Sigmoid colon (tissue), 6 donors: ENCODE measurements at regions not wholly inside any gene's neighbourhood (a gene's known extent, or its start where the extent isn't known, plus 50 kb on each side); places are given as distances from the start of the nearest gene placed in this dataset.

Experiments
- DNase-seq: peaks from one replicate; pipeline ENCODE4 v3.0.0-alpha.2; 2019
- H3K27ac ChIP-seq, 4 donors: fragments of 200-600 bp; sonication (generic); one replicate each; pipeline ENCODE4 v1.5.1; 2016 to 2019; ENCODE audit warnings: mild to moderate bottlenecking in 1 of 4
- H3K27me3 ChIP-seq, 3 donors: fragments of 200-600 bp; sonication (generic); one replicate each; pipeline ENCODE4 v1.5.1; 2019; ENCODE audit warnings: mild to moderate bottlenecking in 1 of 3
- H3K36me3 ChIP-seq, 4 donors: fragments of 200-600 bp; sonication (generic); one replicate each; pipeline ENCODE4 v1.5.1; 2016 to 2019
- H3K4me1 ChIP-seq, 4 donors: fragments of 200-600 bp; sonication (generic); one replicate each; pipeline ENCODE4 v1.5.1; 2017 to 2019
- H3K4me3 ChIP-seq, 4 donors: fragments of 200-600 bp; sonication (generic); one replicate each; pipeline ENCODE4 v1.5.1; 2017 to 2019; ENCODE audit warnings: mild to moderate bottlenecking in 2 of 4, moderate library complexity in 1 of 4
- H3K9me3 ChIP-seq, 4 donors: fragments of 200-600 bp in 3 of 4; sonication (generic) in 3 of 4; one replicate each; pipeline versions ENCODE4 v1.5.1 to v1.6.1; 2013 to 2019
- EP300 ChIP-seq, 4 donors: sonication (generic); formaldehyde crosslinking; IDR thresholded peaks; one replicate each; pipeline ENCODE4 v1.6.1; 2017; ENCODE audit warnings: antibody characterized with exemption in 4 of 4
- POLR2A ChIP-seq, 2 donors: fragments of 450-650 bp; IDR thresholded peaks; one replicate each; pipeline ENCODE4 v1.6.1; 2016; ENCODE audit warnings: antibody characterized with exemption in 2 of 2, mild to moderate bottlenecking in 2 of 2, moderate library complexity in 2 of 2
- POLR2AphosphoS5 ChIP-seq, 4 donors: sonication (generic); formaldehyde crosslinking; IDR thresholded peaks; one replicate each; pipeline ENCODE4 v1.6.1; 2017; ENCODE audit warnings: antibody characterized with exemption in 4 of 4
- WGBS, 2 donors: extraction: QIAGEN DNeasy Blood & Tissue Kit; methylation state at CpG; one replicate each; pipeline ENCODE4 v1.1.7; 2013; 5-methylcytosine and 5-hydroxymethylcytosine counted together
- intact Hi-C: fragments of 100-400 bp; cut with DNase I; formaldehyde crosslinking; loops from one replicate; pipeline ENCODE4 v1.15.1; 2023
- TF ChIP-seq, protein P1 (sequence below), 4 experiments: fragments of 450-650 bp in 3 of 4; fragments of 200-600 bp in 1 of 4; IDR thresholded peaks; one replicate each; pipeline ENCODE4 v1.5.1; 2016 to 2019; ENCODE audit warnings: antibody characterized with exemption in 4 of 4, mild to moderate bottlenecking in 3 of 4, moderate library complexity in 2 of 4
- donor health status: healthy with polysubstance abuse.
- donor health status: healthy.

- peaks cover 0 to 12% (median 5%) of the 10 kb centered on the region in 4 donors for H3K4me1 ChIP-seq
- WGBS, 2 donors, result 68 to 82% methylated on average over 3 of the region's 3 CpGs
- H3K27me3 ChIP-seq, result peaks cover 0 to 3% (median 0%) of the 10 kb centered on the region in 3 donors
- no peaks in the 10 kb centered on the region for H3K9me3 ChIP-seq
- intact Hi-C loops, result no loop called here
- no peak for DNase-seq
- TF ChIP-seq POLR2AphosphoS5 (IDR thresholded peaks at IDR 0.05) (no peak), POLR2A (IDR thresholded peaks at IDR 0.05) (no peak), EP300 (IDR thresholded peaks at IDR 0.05) (no peak)
- TF ChIP-seq, protein P1, sequence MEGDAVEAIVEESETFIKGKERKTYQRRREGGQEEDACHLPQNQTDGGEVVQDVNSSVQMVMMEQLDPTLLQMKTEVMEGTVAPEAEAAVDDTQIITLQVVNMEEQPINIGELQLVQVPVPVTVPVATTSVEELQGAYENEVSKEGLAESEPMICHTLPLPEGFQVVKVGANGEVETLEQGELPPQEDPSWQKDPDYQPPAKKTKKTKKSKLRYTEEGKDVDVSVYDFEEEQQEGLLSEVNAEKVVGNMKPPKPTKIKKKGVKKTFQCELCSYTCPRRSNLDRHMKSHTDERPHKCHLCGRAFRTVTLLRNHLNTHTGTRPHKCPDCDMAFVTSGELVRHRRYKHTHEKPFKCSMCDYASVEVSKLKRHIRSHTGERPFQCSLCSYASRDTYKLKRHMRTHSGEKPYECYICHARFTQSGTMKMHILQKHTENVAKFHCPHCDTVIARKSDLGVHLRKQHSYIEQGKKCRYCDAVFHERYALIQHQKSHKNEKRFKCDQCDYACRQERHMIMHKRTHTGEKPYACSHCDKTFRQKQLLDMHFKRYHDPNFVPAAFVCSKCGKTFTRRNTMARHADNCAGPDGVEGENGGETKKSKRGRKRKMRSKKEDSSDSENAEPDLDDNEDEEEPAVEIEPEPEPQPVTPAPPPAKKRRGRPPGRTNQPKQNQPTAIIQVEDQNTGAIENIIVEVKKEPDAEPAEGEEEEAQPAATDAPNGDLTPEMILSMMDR (IDR thresholded peaks at IDR 0.05), result no peak
- no peaks in the 10 kb centered on the region for H3K36me3 ChIP-seq
- H3K27ac ChIP-seq, result no peak overlapping the region
- H3K4me3 ChIP-seq, result no peak overlapping the region
Measured at GRCh38 chr4:74638689-74639088, 155.6 kb downstream of the BTC start.

DNA sequence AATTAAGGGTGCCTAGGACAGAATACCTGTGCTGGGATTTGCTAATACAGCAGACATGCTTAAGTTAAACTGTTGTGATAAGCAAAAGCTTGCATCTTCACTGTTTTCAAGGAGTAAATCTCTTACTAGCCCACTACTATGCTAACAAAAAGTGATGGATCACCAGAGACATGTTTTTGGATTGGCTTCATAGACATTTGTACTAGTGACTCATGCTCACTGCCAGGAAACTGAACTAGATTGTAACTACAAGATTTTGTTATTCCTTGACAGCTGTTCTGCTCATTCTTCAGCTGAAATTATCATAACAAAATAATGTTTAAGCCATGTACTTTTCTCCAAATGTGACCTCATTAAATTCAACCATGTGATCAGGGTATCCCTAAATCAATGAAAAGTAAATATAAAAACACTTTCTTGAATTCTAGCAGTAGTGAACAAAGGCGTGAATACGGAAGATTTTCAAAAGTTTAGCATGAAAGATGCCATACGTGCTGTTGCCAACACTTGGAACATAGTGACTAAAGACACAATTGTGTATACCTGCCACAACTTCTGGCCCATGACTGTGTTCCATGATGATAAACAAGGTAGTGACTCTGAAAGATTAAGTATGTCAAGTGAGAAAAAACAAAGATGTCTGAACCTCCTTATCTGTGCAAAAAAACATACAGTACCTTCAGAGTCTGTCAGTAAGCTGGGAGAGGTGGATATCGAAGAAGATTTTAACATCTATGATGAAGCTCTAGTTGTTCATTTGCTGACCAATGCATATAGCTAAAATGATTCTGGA is 154.0 kb downstream of the BTC start:
- 90 to 92% methylated on average over 4 of the region's 4 CpGs for WGBS, 2 donors
- Histone ChIP-seq H3K4me3 (no peak overlapping the region), H3K27ac (no peak overlapping the region), H3K4me1 (peaks cover 0 to 12% (median 5%) of the 10 kb centered on the region in 4 donors), H3K36me3 (no peaks in the 10 kb centered on the region), H3K27me3 (no peaks in the 10 kb centered on the region), H3K9me3 (no peaks in the 10 kb centered on the region)
- intact Hi-C loops, result no loop called here
- TF ChIP-seq POLR2A (IDR thresholded peaks at IDR 0.05), result no peak
- TF ChIP-seq, protein P1 (IDR thresholded peaks at IDR 0.05), result no peak
- peak in 1 of 4 donors; percentile 59 for TF ChIP-seq POLR2AphosphoS5 (IDR thresholded peaks at IDR 0.05)
- no peak for TF ChIP-seq EP300 (IDR thresholded peaks at IDR 0.05)
- DNase-seq, result no peak

DNA sequence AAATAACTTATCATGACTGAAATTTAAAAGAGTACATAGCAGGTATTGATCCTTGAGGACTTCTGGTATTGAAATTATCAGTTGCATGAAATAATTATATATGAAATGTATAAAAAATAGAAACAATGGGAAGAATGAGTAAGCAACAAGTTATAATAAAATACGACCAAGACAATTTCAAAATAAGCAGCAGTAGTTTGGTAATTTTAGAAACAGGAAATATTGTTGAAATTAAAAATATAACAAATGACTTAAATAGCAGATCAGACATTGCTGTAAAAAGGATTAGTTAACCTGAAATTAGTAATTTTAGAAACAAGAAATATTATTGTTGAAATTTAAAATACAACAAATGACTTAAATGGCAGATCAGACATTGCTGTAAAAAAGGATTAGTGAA is 152.3 kb downstream of the BTC start:
- intact Hi-C loops, result no loop called here
- Histone ChIP-seq H3K27me3 (no peaks in the 10 kb centered on the region), H3K36me3 (no peaks in the 10 kb centered on the region), H3K4me3 (no peak overlapping the region), H3K27ac (no peak overlapping the region), H3K9me3 (peaks cover 0 to 3% (median 0%) of the 10 kb centered on the region in 4 donors), H3K4me1 (peaks cover 0 to 12% (median 5%) of the 10 kb centered on the region in 4 donors)
- WGBS, 2 donors, result 71 to 83% methylated on average over 1 of the region's 1 CpG
- no peak for DNase-seq
- TF ChIP-seq EP300 (IDR thresholded peaks at IDR 0.05), result no peak
- TF ChIP-seq POLR2AphosphoS5 (IDR thresholded peaks at IDR 0.05), result no peak

- TF ChIP-seq EP300 (IDR thresholded peaks at IDR 0.05), result no peak
- no peak for TF ChIP-seq POLR2A (IDR thresholded peaks at IDR 0.05)
- TF ChIP-seq, protein P1 (IDR thresholded peaks at IDR 0.05), result no peak
- no peak for TF ChIP-seq POLR2AphosphoS5 (IDR thresholded peaks at IDR 0.05)
- 45 to 64% methylated on average over 1 of the region's 1 CpG for WGBS, 2 donors
- Histone ChIP-seq H3K27me3 (no peaks in the 10 kb centered on the region), H3K4me1 (no peaks in the 10 kb centered on the region), H3K27ac (no peak overlapping the region), H3K4me3 (no peak overlapping the region), H3K36me3 (no peaks in the 10 kb centered on the region), H3K9me3 (peaks cover 0 to 3% (median 0%) of the 10 kb centered on the region in 4 donors)
- intact Hi-C loops, result no loop called here
- DNase-seq, result no peak
Measured at GRCh38 chr4:74649193-74649592, 145.1 kb downstream of the BTC start.

DNA sequence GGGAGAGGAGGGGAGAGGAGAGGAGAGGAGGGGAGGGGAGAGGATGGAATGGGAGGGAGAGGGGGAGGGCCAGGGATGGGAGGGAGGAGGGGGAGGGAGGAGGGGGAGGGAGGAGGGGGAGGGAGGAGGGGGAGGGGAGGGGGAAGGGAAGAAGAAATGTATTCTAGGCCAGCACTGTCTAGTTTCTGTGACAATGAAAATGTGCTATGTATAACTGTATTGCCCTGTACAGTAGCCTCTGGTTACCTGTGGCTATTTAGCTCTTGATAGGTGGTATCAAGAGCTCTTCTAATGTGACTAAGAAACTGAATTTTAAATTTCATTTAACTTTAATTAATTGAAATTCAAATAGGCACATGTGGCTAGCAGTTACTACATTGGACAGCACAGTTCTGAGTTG is 143.1 kb downstream of the BTC start:
- H3K36me3 ChIP-seq, result no peaks in the 10 kb centered on the region
- H3K4me3 ChIP-seq, result no peak overlapping the region
- H3K4me1 ChIP-seq, result no peaks in the 10 kb centered on the region
- DNase-seq, result no peak
- no peaks in the 10 kb centered on the region for H3K27me3 ChIP-seq
- H3K27ac ChIP-seq, result no peak overlapping the region
- intact Hi-C loops, result no loop called here
- no peaks in the 10 kb centered on the region for H3K9me3 ChIP-seq
- TF ChIP-seq POLR2AphosphoS5 (IDR thresholded peaks at IDR 0.05), result no peak
- TF ChIP-seq EP300 (IDR thresholded peaks at IDR 0.05), result no peak
- TF ChIP-seq, protein P1 (IDR thresholded peaks at IDR 0.05), result no peak
- no peak for TF ChIP-seq POLR2A (IDR thresholded peaks at IDR 0.05)
